ENCODE measurements at regions not wholly inside any gene's neighbourhood (a gene's known extent, or its start where the extent isn't known, plus 50 kb on each side); places are given as distances from the start of the nearest gene placed in this dataset.
"Not testable (repeated sequence)": the region's sequence is repeated elsewhere in the genome, so short reads cannot be mapped to it uniquely, and the experiment has no call there.

DNA sequence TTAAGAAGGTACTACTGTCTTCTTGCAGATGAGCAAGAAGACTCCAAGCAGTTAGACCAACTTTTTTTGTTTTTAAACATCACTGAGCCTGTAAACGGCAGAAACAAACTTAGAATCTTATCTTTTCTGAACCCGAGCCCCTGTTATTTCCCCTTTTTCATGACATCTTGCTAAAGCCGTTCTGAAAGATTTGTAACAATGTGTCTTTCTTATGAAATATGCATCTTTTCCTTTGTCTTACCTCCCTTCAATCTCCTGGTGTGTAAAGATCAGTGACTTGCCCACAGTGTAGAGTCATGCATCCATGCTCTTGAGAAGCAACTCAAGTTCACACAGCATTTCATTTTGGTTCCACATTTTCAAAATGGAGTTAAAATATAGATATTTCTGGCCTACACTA is 288.8 kb upstream of the CELF4 start:
- in situ Hi-C loops (cut with HindIII; ENCODE audit: low sequenced_read_pairs) = no loop called here

DNA sequence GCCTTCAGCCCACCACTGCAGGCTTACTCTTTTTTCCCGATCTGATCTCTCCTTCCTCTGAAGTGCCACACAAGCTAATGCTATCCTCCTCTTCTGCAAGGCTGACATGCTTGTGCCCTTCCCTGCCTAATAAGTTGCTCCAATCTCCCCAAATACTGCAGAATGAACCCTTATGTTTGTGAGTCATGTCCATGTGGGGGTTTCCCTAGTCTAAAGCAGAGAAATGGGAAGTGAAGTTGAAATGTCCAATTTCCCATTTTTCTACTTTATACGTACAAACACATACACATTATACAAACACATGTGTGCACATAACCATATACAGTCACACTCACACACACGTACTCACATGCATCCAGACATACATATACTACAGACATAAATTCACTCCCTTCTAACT is 288.1 kb upstream of the CELF4 start:
- in situ Hi-C loops (cut with HindIII; ENCODE audit: low sequenced_read_pairs) = no loop called here

DNA sequence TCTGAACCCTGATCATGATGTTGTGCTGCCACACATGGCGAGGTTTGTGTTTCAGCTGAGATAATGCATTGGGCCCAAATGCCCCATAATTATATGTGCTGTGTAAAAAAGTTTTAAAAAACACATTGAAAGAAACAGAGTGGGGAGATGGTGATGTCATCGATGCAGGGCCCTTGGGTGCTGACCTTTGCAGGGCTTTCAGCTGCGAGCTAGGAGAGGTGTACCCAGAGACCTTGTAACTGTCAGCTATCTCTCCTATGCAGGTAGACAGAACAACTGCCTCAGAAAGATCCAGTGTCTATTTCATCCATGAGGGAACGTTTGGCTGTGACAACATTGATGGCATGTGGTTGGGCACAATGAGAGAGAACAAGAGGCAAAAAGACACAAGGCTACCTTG is 286.9 kb upstream of the CELF4 start:
- in situ Hi-C loops (cut with HindIII; ENCODE audit: low sequenced_read_pairs) = no loop called here

DNA sequence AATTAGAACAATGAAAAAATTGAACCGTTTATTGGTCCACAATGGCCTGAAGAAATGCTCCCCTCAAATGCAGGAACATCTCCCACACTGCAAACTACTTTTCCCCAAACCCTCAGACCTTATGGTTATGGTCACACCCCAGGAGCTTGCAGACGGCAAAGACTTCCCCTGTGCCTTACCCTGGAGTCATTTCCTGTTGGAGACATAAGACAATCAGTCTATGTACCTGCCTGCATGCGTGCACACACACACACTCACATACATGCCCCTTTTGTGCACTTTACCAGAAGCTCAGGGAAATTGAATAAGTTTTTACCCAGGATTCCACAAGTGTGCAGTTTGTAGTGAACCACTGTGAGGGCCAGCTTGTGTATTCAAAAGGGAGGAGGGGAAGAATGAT is 281.9 kb upstream of the CELF4 start:
- in situ Hi-C loops (cut with HindIII; ENCODE audit: low sequenced_read_pairs) = no loop called here

DNA sequence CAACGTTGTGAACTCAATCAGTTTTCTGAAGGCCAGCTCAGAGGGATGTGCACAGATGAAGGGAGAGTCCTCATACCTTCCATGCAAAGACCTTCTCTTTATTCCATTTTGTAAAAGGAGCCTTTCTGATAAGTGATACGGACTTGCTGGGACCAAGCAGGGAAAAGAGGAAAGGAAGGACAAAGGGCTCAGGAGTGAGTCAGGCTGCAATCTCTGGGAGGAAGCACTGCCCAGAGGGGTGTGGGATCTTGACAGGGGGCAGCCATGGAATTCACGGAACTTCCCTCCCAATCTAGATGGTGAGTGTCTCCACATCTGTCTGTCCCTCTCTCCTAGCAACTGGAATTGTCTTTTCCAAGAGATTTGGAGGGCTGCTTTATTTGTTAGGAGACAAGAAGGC is 281.4 kb upstream of the CELF4 start:
- in situ Hi-C loops (cut with HindIII; ENCODE audit: low sequenced_read_pairs) = no loop called here

DNA sequence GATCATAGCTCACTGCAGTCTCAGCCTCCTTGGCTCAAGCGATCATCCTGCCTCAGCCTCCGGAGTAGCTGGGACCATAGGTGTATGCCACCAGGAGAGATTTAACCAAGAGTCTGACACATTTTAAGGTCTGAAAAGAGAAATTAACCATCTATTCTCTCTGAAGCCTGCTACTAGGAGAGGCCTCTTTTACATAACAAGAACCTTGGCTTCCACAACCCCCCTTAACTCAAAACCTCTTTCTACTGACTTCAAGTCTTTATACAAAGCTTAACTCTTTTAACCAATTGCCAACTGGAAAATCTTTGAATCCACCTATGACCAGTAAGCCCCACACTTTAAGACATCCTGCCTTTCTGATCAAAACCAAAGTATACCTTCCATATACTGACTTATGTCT is 279.9 kb upstream of the CELF4 start:
- in situ Hi-C loops (cut with HindIII; ENCODE audit: low sequenced_read_pairs) = no loop called here

DNA sequence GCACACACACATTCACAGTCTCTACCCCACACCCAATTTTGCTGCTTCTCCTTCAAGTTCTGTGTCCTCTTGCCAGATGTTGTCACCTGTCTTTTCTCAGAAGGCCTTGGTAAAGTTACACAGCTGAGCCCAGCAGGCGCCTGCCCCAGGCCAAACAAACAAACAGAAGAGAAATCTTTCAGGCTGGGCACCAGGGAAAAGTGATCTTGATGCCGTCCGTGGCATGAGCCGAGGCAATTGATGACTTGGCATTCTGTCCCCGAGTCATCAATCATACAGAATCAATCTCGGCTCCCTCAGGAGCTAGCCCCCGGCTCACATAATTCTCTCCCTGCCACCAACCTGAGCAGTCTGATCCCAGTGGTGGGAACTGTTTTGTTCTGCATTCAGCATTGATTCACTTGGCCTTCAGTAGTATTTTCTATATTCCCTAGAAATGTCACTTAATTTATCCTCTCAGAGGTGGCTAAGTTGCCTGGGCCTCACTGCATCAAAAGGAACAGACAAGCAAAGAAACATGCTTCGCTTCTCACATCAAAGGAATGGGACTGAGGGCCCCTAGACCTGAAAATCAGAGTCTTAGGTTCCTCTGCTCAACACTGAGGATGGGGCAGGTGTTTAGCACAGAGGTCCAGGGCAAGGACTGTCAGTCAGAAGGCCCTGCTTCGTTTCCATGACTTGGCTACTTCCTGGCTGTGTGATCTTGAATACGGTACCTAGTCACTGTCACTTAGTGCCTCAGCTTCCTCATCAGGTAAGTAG is 278.8 kb upstream of the CELF4 start:
- in situ Hi-C loops (cut with HindIII; ENCODE audit: low sequenced_read_pairs) = no loop called here

DNA sequence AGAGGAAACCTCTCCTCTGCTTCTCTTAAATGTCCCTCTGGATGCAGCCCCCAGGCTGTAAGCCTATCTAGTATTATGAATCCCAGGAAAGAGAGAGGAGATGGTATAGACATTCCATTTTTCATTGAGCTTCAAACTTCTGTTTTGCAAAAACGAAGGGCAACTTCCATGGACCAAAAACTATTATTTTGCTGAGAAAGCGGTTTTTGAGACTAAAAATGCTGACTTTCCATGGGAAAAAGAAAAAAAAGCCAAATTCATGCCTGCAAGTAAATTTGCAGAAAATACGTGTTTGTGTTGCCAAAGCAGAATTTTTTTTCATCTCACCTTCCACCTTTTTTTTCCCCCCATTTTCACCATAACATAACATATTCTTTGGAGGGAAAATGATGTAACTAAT is 272.5 kb upstream of the CELF4 start:
- in situ Hi-C loops (cut with HindIII; ENCODE audit: low sequenced_read_pairs) = no loop called here

DNA sequence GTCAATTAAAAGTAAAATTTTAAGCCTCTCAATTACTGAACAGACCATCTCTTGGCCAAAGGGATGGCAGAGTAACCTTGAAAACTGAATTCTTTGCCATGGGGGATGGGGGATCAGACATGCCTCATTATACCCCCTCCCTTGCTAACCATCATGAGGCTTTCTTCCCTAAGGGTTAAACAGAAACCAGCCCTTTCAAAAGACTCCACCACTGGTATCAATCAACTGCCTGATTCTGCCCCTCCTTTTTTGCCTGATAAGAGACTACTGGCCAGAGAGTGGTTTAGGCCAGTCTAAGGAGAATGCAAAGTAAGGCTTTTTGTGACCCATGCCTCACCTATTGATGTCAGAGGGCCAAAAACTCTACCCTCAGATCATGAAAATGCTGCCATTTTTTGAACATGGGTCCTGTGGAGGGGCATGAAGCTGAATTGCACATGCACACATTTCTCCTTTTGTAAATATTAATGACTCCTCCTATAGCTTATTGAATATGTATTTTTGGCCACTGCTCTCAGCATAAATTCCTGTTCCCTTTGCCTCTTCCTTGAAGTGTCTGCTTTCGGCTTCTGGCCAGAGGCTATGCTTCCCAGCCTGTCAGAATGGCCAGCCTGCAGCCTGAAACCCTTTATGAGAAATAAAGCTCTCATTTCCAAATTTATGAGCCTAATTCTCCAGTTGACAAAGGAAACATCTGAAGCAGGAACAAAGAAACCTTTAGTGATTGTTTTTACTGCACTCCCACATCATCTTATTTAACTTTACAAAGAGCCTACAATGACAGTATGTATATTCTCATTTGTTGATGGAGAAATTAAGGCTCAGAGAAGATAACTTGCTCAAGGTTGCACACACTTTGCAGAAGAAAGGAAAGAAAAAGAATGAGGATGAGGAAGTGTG is 270.7 kb upstream of the CELF4 start:
- in situ Hi-C loops (cut with HindIII; ENCODE audit: low sequenced_read_pairs) = no loop called here

DNA sequence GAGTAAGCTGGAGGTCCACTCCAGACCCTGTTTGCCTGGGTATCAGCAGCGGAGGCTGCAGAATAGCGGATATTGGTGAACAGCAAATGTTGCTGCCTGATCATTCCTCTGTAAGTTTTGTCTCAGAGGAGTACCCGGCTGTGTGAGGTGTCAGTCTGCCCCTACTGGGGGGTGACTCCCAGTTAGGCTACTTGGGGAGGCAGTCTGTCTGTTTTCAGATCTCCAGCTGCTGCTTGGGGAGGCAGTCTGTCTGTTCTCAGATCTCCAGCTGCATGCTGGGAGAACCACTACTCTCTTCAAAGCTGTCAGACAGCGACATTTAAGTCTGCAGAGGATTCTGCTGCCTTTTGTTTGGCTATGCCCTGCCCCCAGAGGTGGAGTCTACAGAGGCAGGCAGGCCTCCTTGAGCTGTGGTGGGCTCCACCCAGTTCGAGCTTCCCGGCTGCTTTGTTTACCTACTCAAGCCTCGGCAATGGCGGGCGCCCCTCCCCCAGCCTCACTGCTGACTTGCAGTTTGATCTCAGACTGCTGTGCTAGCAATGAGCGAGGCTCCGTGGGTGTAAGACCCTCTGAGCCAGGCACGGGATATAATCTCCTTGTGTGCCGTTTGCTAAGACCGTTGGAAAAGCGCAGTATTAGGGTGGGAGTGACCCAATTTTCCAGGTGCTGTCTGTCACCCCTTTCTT is 266.6 kb upstream of the CELF4 start:
- in situ Hi-C loops (cut with HindIII; ENCODE audit: low sequenced_read_pairs) = not testable (repeated sequence)

DNA sequence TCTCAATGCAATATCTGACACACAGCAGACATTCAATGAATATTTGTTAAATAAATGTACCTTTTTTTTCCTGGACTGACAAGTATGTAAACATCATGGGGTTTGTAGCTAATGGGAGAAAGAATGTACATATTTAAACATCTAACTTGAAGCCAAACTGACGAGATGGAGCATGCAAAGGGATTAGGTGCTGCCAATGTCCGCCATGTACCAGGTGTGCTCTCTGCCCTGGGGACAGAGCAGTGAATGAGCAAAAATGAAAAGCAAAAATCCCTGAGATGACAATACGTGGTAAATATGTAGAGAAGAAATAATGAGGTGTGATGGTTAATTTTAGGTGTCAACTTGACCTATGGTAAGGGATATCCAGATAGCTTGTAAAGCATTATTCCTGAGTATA is 247.4 kb upstream of the CELF4 start:
- in situ Hi-C loops (cut with HindIII; ENCODE audit: low sequenced_read_pairs) = no loop called here

DNA sequence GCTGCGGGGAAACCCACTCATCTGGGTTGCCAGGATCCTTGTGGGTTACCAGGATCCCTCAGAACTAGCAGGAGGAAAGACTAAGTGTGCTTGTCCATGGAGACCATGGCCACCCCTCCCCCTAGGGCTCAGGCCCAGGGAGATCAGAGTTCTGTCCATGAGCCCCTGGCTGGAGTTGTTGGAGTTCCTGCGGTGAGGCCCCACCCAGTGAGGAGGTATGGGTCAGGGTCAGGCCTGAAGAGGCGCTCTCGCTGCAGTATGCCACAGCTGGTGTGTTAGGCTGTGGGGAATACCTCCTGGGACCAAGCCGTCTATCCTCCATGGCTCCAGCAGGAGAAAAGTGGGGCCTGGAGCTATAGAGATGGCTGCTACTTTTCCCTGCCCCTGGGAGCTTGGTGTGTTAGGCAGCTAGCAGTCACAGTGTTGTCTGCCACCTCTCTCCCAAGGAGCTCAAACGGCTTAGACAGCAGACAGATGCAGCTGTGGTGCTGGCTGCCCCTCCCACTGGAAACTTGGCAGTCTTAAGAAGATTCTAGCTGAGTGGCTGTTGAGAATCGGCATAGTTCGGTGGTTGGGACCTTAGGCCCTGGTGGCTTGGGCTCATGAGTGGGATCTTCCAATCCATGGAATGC is 240.3 kb upstream of the CELF4 start:
- in situ Hi-C loops (cut with HindIII; ENCODE audit: low sequenced_read_pairs) = no loop called here

DNA sequence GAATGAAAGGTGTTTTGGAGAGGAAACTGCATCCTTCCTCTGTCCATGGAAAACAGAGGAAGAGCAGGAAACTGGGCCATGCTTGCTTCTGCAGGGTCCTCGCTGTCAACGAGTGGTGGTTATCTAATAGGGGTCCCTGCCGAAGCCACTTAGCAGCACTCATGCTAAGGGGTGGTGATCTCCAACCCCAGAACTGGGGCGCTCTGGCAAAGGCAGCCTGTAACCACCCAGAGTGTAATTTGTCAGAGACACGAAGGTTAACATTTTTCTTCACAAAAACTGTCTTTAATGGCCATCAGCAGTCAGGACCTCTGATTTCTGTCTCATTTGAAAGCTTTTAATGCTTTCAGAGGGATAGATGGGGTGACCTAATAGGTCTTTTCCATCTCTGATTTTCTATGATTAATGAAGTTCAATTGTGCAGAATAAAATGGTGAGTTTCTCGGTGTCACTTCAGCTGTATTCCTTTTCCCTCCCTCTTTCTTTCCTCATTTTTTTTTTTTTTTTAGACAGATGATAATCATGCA is 231.3 kb upstream of the CELF4 start:
- in situ Hi-C loops (cut with HindIII; ENCODE audit: low sequenced_read_pairs) = no loop called here

DNA sequence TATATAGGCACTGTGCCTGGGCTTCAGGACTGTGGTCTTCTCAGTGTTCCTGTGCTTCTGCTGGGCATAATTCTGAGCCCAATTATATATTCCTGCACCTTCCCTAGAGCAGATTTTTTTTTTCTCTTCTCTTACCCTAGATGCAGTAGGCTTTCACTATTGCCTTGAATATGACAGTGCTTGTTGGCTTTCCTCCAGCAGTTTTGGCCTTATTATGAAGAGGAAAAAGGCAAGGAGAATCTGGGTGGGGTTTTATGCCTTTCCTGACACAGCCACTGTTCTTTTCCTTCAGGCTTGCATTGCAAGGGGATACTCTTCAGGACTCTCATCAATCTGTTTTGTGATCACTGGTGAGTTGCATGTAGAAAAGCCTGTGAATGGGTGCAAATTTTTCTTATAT is 221.9 kb upstream of the CELF4 start:
- in situ Hi-C loops (cut with HindIII; ENCODE audit: low sequenced_read_pairs) = no loop called here

DNA sequence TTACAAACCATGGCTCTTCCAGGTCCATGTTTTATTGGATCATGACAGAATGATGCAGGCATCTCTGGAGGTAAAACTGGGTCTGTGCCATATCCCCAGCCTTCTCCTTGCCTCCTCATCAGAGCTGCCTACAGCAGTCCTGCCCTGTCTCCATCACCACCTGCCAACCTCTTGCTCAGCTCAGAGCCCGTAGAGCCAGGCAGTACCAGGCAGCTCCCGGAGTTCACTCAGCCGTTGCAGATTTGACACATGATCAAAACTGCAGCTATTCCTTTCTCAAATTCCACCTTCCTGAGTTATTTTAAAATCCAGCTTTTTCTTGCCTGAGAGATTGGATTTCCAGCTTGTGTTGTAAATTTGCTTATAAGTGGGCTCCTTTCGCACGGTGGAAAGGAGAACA is 218.2 kb upstream of the CELF4 start:
- in situ Hi-C loops (cut with HindIII; ENCODE audit: low sequenced_read_pairs) = no loop called here

DNA sequence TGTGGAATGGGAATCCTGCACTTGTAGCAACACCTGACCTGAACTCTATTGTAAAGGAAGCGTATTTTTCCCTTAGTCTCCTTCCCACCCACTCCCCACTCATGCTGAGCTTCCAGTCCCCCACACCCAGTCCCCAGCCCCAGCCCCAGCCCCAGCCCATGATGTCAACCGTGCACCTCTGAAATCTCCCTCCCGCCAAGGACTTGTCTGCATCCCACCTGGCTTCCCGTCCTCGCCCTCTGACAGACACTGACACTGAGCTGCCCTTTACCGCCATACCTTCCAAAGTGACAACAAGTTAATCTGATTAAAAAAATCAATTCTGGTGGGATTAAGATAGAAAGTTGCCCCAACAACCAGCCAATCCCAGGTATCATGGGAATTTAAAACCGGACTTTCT is 213.6 kb upstream of the CELF4 start:
- in situ Hi-C loops (cut with HindIII; ENCODE audit: low sequenced_read_pairs) = no loop called here

DNA sequence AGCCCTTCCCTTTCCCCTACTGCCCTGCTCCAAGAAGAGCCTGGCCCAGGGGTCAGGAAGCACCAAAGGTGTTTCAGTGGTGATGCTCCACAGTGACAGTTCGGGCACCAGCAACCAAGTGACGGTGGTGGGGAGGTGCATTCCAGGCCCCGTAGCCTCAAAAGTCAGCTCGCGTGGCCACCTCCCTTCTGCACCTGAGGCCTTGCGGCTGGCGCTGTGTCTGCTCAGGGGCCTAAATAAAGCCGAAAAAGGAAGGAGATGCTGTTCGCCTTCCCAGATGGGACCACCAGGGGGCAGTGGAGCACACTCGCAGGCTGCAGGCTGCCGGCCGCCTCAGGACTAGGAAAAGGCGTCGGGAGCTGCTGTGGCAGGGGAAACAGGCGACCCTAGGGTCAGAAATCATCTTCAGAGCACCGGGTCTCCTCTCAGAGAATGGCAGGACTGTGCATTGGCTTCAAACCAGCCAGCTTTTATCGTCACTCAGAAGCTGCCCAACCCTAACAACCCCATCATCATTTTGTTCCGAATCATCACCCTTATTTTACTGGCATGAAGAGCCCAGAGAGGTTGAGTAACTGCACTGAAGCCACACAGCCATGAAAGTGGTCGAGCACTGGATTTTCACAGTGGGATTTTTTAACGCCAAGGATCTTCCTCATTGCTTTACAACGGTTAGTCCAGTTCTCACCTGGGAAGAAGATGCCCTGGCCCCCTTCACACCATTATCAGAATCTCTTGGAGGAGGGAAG is 213.0 kb upstream of the CELF4 start:
- in situ Hi-C loops (cut with HindIII; ENCODE audit: low sequenced_read_pairs) = no loop called here

DNA sequence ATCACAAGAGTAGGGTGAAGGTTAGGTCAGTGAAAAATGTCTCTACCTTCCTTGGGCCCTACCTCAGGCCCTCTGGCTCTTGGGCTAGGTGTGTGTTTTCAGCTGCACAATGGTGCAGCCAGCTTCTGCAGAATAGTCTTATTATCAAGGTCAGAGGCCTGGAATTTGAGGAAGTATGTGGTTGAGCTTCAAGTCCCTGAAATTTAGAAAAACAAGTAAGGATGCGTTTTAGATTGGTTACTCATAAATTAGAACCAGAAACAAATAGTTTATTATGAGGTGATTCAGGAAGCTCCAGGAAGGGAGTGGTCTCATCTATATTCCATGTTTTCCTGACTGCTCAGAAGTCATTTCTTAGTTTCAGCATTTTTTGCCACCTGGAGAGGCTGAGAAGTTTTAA is 204.2 kb upstream of the CELF4 start:
- in situ Hi-C loops (cut with HindIII; ENCODE audit: low sequenced_read_pairs) = no loop called here

DNA sequence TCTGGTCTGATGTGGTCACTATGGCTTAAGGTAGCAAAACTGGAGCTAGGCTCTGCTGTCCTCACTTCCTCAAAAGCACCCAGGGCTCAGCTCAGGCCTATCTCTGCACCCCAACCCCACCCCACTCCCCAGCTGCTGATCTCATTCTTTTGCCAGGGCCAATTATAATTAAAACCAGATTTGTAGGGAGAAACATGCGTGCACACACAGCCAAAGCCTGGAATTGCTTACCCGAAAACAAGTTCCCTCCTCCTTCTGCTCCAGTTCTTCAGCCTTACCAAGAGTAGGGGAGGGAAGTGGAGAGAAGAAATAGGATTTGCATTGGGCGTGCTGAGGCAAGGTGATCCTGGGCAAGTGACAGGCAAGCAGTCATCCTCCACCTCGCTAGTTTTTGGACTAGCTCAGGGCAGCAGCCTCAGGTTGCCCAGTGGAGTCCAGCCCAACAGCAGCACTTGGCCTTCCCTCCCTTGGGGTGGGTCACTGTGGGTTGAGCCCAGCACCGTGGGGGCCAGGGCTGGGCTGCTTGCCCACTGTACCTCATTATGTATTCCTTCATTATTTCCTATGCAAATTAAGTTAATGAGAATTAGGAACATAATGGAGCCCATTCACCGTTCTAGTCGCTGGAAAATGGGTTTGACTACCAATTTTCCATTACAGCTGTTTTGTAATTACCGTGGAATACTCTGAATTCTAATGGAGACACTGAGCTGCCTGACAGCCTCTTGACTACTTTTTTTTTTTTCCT is 199.1 kb upstream of the CELF4 start:
- in situ Hi-C loops (cut with HindIII; ENCODE audit: low sequenced_read_pairs) = no loop called here

All from DLD1 (cell line).